IMR-90 (cell line): ENCODE measurements at regions not wholly inside any gene's neighbourhood (a gene's known extent, or its start where the extent isn't known, plus 50 kb on each side); places are given as distances from the start of the nearest gene placed in this dataset.

Experiments
- ATAC-seq: fragments of 200-7000 bp; cut with Tn5 transposase; 2 replicates; pipeline ENCODE4 v1.9.1; 2020; ENCODE audit warnings: low read depth, mild to moderate bottlenecking, moderate library complexity
- BruUV-seq: library from RNA; stranded (reverse); fragments of 400-500 nt; replicated peaks from 2 replicates; lab custom pipeline; 2021; lab: Mats Ljungman, UMichigan
- CTCF ChIA-PET: fragments of 300-600 bp; formaldehyde crosslinking; extraction: SDS; loops from one replicate; lab custom pipeline; 2021; ENCODE audit warnings: antibody characterized with exemption; lab: Yijun Ruan, JAX
- POLR2A ChIA-PET: fragments of 300-600 bp; sonication (Branson Sonifier 250); formaldehyde crosslinking; loops from one replicate; lab custom pipeline; 2022; ENCODE audit warnings: antibody characterized with exemption; ENCODE audit not compliant: unreplicated experiment; lab: Charles Lee
- DNase-seq: peaks from one replicate; pipeline ENCODE4 v3.0.0; 2013
- H2AFZ ChIP-seq: replicated peaks from 2 replicates; pipeline ENCODE3; 2013; ENCODE audit warnings: low read length, mild to moderate bottlenecking; ENCODE audit not compliant: poor library complexity
- H2AK5ac ChIP-seq: 2 replicates; pipeline ENCODE4 v1.6.1; 2013; ENCODE audit warnings: low read depth, low read length, inconsistent platforms
- H2AK9ac ChIP-seq: replicated peaks from 2 replicates; pipeline ENCODE3; 2013; ENCODE audit warnings: mild to moderate bottlenecking, low read depth, low read length, moderate library complexity; ENCODE audit not compliant: poor library complexity
- H2BK120ac ChIP-seq: 2 replicates; pipeline ENCODE4 v1.6.1; 2013; ENCODE audit warnings: low read depth, low read length, inconsistent platforms
- H2BK15ac ChIP-seq: 3 replicates; pipeline ENCODE4 v1.6.1; 2013; ENCODE audit warnings: low read depth, low read length, inconsistent platforms
- H2BK20ac ChIP-seq: 2 replicates; pipeline ENCODE4 v1.6.1; 2013; ENCODE audit warnings: low read depth, mild to moderate bottlenecking, inconsistent platforms, low read length, moderate library complexity
- H2BK5ac ChIP-seq: 2 replicates; pipeline ENCODE4 v1.6.1; 2013; ENCODE audit warnings: mild to moderate bottlenecking, low read depth, low read length, inconsistent platforms; ENCODE audit not compliant: poor library complexity, severe bottlenecking
- H3K14ac ChIP-seq: replicated peaks from 2 replicates; pipeline ENCODE4 v1.6.1; 2013; ENCODE audit warnings: low read depth, low read length, inconsistent platforms
- H3K18ac ChIP-seq: 2 replicates; pipeline ENCODE4 v1.6.1; 2013; ENCODE audit warnings: low read depth, low read length, control low read depth
- H3K23ac ChIP-seq: 2 replicates; pipeline ENCODE4 v1.6.1; 2013; ENCODE audit warnings: low read depth, low read length, inconsistent platforms
- H3K27ac ChIP-seq: 2 replicates; pipeline ENCODE4 v1.5.1; 2013; ENCODE audit warnings: mild to moderate bottlenecking, control low read depth, low read length; ENCODE audit not compliant: insufficient read depth
- H3K27me3 ChIP-seq: 2 replicates; pipeline ENCODE4 v1.6.1; 2013; ENCODE audit warnings: low read length; ENCODE audit not compliant: control insufficient read depth, insufficient read depth
- H3K36me3 ChIP-seq: 2 replicates; pipeline ENCODE4 v1.6.1; 2013; ENCODE audit warnings: low read length, mixed read lengths; ENCODE audit not compliant: control insufficient read depth, insufficient read depth
- H3K4ac ChIP-seq: 2 replicates; pipeline ENCODE4 v1.6.1; 2013; ENCODE audit warnings: low read depth, low read length, inconsistent platforms
- H3K4me1 ChIP-seq: 2 replicates; pipeline ENCODE4 v1.6.1; 2013; ENCODE audit warnings: low read length, mixed read lengths; ENCODE audit not compliant: control insufficient read depth, insufficient read depth
- H3K4me2 ChIP-seq: 2 replicates; pipeline ENCODE4 v1.6.1; 2013; ENCODE audit warnings: low read depth, mild to moderate bottlenecking, control low read depth, low read length, moderate library complexity
- H3K4me3 ChIP-seq: 2 replicates; pipeline ENCODE4 v1.5.1; 2013; ENCODE audit warnings: low read depth, mild to moderate bottlenecking, control low read depth, low read length, moderate library complexity; ENCODE audit not compliant: insufficient read depth
- H3K56ac ChIP-seq: 2 replicates; pipeline ENCODE4 v1.6.1; 2013; ENCODE audit warnings: low read length, inconsistent platforms; ENCODE audit not compliant: insufficient read depth; ENCODE audit errors: extremely low read depth
- H3K79me1 ChIP-seq, 2 experiments: 2 replicates each; pipeline ENCODE4 v1.6.1; 2013; ENCODE audit warnings: low read length in 2 of 2, inconsistent platforms in 1 of 2, low read depth in 1 of 2
- H3K9ac ChIP-seq: 2 replicates; pipeline ENCODE4 v1.6.1; 2013; ENCODE audit warnings: low read depth, low read length, control low read depth
- H3K9me1 ChIP-seq: 2 replicates; pipeline ENCODE4 v1.6.1; 2013; ENCODE audit warnings: low read length, inconsistent platforms; ENCODE audit not compliant: insufficient read depth
- H3K9me3 ChIP-seq: 2 replicates; pipeline ENCODE4 v1.6.1; 2013; ENCODE audit warnings: low read length; ENCODE audit not compliant: control insufficient read depth, insufficient read depth
- H4K20me1 ChIP-seq: 2 replicates; pipeline ENCODE4 v1.6.1; 2013; ENCODE audit warnings: low read length, inconsistent platforms; ENCODE audit not compliant: insufficient read depth
- H4K5ac ChIP-seq: 2 replicates; pipeline ENCODE4 v1.6.1; 2013; ENCODE audit warnings: mild to moderate bottlenecking, low read depth, low read length, control low read depth
- H4K8ac ChIP-seq, 2 experiments: 2 replicates each; pipeline ENCODE4 v1.6.1; 2013; ENCODE audit warnings: low read depth in 2 of 2, low read length in 2 of 2, control low read depth in 1 of 2, inconsistent platforms in 1 of 2
- H4K91ac ChIP-seq: 2 replicates; pipeline ENCODE4 v1.6.1; 2013; ENCODE audit warnings: low read depth, low read length, inconsistent platforms; ENCODE audit not compliant: insufficient read depth
- BHLHE40 ChIP-seq: fragments of 150-350 bp; IDR thresholded peaks from 2 replicates; pipeline ENCODE4 v1.6.1; 2016; ENCODE audit warnings: mild to moderate bottlenecking, low read depth, low read length
- CEBPB ChIP-seq: IDR thresholded peaks from 2 replicates; pipeline ENCODE4 v1.6.1; 2012; ENCODE audit warnings: low read depth, low read length, improper control_type of control experiment
- FOS ChIP-seq: fragments of 150-350 bp; IDR thresholded peaks from 2 replicates; pipeline ENCODE4 v1.6.1; 2016; ENCODE audit warnings: low read depth, low read length
- MAFK ChIP-seq: IDR thresholded peaks from 2 replicates; pipeline ENCODE4 v1.6.1; 2012; ENCODE audit warnings: low read depth, low read length, improper control_type of control experiment
- MXI1 ChIP-seq: IDR thresholded peaks from 2 replicates; pipeline ENCODE4 v1.6.1; 2012; ENCODE audit warnings: low read depth, mild to moderate bottlenecking, low read length, moderate library complexity, borderline replicate concordance
- NFE2L2 ChIP-seq: fragments of 150-350 bp; IDR thresholded peaks from 2 replicates; pipeline ENCODE4 v1.6.1; 2016; ENCODE audit warnings: low read depth, mild to moderate bottlenecking, low read length
- POLR2A ChIP-seq: IDR thresholded peaks from 2 replicates; pipeline ENCODE4 v1.6.1; 2012; ENCODE audit warnings: mild to moderate bottlenecking, low read depth, low read length
- RAD21 ChIP-seq: IDR thresholded peaks from 2 replicates; pipeline ENCODE4 v1.6.1; 2012; ENCODE audit warnings: low read length, improper control_type of control experiment
- RCOR1 ChIP-seq: IDR thresholded peaks from 2 replicates; pipeline ENCODE4 v1.6.1; 2012; ENCODE audit warnings: mild to moderate bottlenecking, low read length, improper control_type of control experiment; ENCODE audit not compliant: insufficient replicate concordance
- RFX5 ChIP-seq: IDR thresholded peaks from 2 replicates; pipeline ENCODE4 v1.8.0; 2012; ENCODE audit warnings: low read depth, mild to moderate bottlenecking, low read length, moderate library complexity
- SMC3 ChIP-seq: fragments of 150-350 bp; IDR thresholded peaks from 2 replicates; pipeline ENCODE4 v1.6.1; 2016; ENCODE audit warnings: low read depth, mild to moderate bottlenecking, antibody characterized with exemption, low read length, moderate library complexity
- WGBS, 2 experiments: methylation state at CpG; one replicate each; pipeline versions ENCODE4 v1.1.5 to v1.1.7; 2013; ENCODE audit warnings: missing lambda C conversion rate in 2 of 2; ENCODE audit not compliant: insufficient read length in 1 of 2; ENCODE audit errors: extremely low coverage in 2 of 2; 5-methylcytosine and 5-hydroxymethylcytosine counted together
- dilution Hi-C: fragments of 300-500 bp; cut with HindIII; formaldehyde crosslinking; loops from one replicate; pipeline ENCODE4 v1.14.3; 2018; ENCODE audit warnings: low sequenced_read_pairs; ENCODE audit not compliant: unreplicated experiment
- in situ Hi-C: fragments of 300-500 bp; cut with MboI; formaldehyde crosslinking; loops from 3 replicates; pipeline ENCODE4 v1.14.3; 2019; ENCODE audit warnings: low sequenced_read_pairs, inconsistent platforms, mixed read lengths
- intact Hi-C: fragments of 100-400 bp; cut with micrococcal nuclease; formaldehyde crosslinking; loops from 2 replicates; pipeline ENCODE4 v1.10.0; 2022
- TF ChIP-seq, protein P1 (sequence below): fragments of 150-350 bp; IDR thresholded peaks from 2 replicates; pipeline ENCODE4 v1.6.1; 2016; ENCODE audit warnings: low read depth, mild to moderate bottlenecking, low read length, moderate library complexity, borderline replicate concordance
- TF ChIP-seq, protein P2 (sequence below): fragments of 150-350 bp; IDR thresholded peaks from 2 replicates; pipeline ENCODE4 v1.6.1; 2017; ENCODE audit warnings: mild to moderate bottlenecking, antibody characterized with exemption, low read length, low read depth
- TF ChIP-seq, protein P3 (sequence below): conservative IDR thresholded peaks from 2 replicates; pipeline ENCODE4 v1.5.1; 2012; ENCODE audit warnings: mild to moderate bottlenecking, low read depth, low read length, improper control_type of control experiment

DNA sequence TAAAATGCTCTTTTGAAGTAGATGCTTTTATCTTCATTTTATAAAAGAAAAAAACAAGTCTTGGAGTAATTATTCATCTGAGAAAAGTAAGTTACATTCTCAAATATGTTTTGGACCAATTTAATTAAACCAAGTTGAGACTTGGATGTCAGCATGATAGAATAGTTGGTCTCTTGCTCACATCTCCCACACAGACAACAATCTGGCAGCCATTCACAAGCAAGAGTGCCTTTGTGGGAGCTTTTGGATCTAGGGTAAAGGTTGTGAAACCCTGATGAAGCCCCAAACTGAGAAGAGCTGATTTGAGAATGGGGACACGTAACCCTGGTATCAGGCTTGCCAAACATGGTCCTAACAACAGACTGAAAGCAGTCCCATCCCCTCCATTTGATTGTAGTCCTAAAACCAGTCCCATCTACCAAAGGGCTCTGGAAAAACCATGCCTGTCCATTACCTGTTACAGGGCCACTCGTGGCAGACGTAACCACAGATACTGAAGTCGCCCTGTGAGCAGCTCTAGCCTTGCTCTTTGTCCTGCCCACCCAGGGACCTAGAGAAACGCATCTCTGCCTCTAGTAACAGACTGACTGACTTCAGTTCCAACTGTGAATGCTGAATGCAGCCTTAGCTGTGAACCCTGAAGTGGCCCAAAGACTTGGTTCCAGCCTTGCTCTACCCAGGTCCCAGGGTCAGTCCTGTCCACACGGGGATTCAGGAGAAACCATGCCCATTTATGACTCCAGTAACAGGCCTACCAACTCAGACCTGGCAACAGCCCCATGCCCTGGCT lies 145.5 kb upstream of the SYNPR start:
- TF ChIP-seq RFX5 (no peak), CEBPB (no peak), NFE2L2 (no peak), FOS (no peak), BHLHE40 (no peak), RAD21 (no peak), MXI1 (no peak), MAFK (no peak), RCOR1 (no peak), SMC3 (no peak), POLR2A (no peak)
- TF ChIP-seq, protein P1, sequence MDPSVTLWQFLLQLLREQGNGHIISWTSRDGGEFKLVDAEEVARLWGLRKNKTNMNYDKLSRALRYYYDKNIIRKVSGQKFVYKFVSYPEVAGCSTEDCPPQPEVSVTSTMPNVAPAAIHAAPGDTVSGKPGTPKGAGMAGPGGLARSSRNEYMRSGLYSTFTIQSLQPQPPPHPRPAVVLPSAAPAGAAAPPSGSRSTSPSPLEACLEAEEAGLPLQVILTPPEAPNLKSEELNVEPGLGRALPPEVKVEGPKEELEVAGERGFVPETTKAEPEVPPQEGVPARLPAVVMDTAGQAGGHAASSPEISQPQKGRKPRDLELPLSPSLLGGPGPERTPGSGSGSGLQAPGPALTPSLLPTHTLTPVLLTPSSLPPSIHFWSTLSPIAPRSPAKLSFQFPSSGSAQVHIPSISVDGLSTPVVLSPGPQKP, result no peak
- TF ChIP-seq, protein P2, sequence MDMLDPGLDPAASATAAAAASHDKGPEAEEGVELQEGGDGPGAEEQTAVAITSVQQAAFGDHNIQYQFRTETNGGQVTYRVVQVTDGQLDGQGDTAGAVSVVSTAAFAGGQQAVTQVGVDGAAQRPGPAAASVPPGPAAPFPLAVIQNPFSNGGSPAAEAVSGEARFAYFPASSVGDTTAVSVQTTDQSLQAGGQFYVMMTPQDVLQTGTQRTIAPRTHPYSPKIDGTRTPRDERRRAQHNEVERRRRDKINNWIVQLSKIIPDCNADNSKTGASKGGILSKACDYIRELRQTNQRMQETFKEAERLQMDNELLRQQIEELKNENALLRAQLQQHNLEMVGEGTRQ, result no peak
- TF ChIP-seq, protein P3, sequence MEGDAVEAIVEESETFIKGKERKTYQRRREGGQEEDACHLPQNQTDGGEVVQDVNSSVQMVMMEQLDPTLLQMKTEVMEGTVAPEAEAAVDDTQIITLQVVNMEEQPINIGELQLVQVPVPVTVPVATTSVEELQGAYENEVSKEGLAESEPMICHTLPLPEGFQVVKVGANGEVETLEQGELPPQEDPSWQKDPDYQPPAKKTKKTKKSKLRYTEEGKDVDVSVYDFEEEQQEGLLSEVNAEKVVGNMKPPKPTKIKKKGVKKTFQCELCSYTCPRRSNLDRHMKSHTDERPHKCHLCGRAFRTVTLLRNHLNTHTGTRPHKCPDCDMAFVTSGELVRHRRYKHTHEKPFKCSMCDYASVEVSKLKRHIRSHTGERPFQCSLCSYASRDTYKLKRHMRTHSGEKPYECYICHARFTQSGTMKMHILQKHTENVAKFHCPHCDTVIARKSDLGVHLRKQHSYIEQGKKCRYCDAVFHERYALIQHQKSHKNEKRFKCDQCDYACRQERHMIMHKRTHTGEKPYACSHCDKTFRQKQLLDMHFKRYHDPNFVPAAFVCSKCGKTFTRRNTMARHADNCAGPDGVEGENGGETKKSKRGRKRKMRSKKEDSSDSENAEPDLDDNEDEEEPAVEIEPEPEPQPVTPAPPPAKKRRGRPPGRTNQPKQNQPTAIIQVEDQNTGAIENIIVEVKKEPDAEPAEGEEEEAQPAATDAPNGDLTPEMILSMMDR, result no peak

More for the DNA sequence above, 145.5 kb upstream of the SYNPR start:
- Histone ChIP-seq H2AK9ac (peak overlapping the region; percentile 37), H3K4ac (no peak overlapping the region), H2BK15ac (no peak overlapping the region), H2BK5ac (no peak overlapping the region), H3K18ac (no peak overlapping the region), H3K4me2 (no peak overlapping the region), H4K20me1 (no peaks in the 10 kb centered on the region), H3K14ac (no peak overlapping the region), H3K27ac (no peak overlapping the region), H3K79me1 (no peaks in the 10 kb centered on the region), H2AFZ (no peak overlapping the region), H3K56ac (no peak overlapping the region), H3K9ac (no peak overlapping the region), H4K91ac (no peak overlapping the region), H4K8ac (no peak overlapping the region), H3K4me3 (no peak overlapping the region), H3K27me3 (no peaks in the 10 kb centered on the region), H2BK20ac (no peak overlapping the region), H2AK5ac (no peak overlapping the region), H3K9me3 (peaks cover 4% of the 10 kb centered on the region), H3K36me3 (no peaks in the 10 kb centered on the region), H4K5ac (no peak overlapping the region), H3K4me1 (no peaks in the 10 kb centered on the region), H3K9me1 (no peaks in the 10 kb centered on the region), H3K23ac (no peak overlapping the region), H2BK120ac (no peak overlapping the region)
- ATAC-seq (no peak), DNase-seq (no peak)
- intact Hi-C loops (no loop called here), in situ Hi-C loops (no loop called here), dilution Hi-C loops (no loop called here)
- BruUV-seq, result no TSS peak
- WGBS, 2 experiments, result 10% methylated on average over 2 of the region's 6 CpGs; no CpG with 5 or more reads in 1 of the 2 experiments
- ChIA-PET POLR2A (no interaction called here), CTCF (no interaction called here)
